Kidney glomerular epithelial cell (primary cell): ENCODE measurements at regions not wholly inside any gene's neighbourhood (a gene's known extent, or its start where the extent isn't known, plus 50 kb on each side); places are given as distances from the start of the nearest gene placed in this dataset.

Experiments
- DNase-seq: peaks from one replicate; lab custom pipeline; 2025; lab: John Stamatoyannopoulos, UW

DNA sequence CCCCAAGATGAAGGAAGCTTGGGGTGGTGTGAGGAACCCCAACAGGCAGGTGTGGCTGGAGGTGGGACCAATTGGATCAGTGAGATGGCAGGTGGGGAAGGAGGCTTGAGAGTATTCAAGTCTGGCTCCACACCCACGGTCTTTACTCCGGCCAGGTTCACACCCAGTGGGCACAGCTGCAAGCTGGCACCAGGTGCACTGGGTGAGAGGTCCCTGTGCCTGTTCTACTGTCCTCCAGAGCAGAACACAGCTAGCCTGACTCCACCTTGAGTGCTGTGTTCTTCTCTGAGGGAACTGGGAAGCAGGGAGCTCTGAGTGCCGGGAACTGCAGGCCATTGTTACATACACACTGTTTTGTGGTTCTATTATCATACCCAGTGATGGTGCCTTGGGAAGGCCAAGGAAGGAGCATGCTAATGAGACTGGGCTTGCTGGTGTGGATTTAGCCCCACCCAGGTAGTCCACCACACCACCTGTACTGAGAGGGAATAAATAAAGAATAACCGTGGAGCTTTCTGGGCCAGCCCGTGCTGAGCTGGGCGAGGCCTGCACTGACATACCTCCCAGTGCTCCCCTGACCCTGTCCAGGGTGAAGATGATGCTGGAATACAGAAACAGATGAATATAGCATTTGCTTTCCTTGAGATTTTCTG lies 93.4 kb downstream of the ABHD5 start:
- no peak for DNase-seq

DNA sequence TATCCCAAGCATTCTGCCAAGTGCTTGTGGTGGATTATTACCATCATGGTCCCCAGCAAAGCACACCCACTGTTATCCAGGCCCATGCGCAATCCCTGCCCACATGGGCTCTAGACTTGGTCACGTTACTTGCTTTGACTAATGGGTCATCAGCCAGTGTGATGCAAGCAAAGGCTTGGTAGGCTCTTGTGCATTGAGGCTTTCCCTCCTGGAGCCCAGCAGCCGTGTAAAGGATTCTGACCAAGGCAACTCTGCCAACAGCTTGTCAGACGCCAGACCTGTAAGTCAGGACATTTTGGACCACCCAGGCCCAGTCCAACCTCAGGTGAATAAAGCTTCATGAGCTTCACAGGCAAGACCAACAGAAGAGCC lies 93.9 kb downstream of the ABHD5 start:
- DNase-seq: no peak

DNA sequence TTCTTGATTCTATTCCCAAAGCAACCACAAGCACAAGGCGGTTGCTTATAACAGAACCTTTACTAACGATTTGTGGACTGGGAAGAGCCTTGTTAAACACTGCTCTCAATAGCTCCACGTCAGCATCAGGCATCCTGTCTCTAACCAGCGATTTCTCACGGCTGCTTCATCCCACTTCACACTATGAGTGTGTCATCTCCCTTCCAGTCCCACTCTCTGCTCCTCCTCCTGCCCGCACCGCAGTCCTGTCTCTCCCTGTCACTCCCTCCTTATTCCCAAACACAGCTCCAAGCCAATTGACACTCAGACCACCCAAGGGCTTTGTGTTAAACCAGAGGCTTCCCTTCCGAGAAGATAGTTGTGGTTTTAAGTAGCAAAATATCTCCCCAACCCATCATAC lies 94.8 kb downstream of the ABHD5 start:
- DNase-seq: no peak

DNA sequence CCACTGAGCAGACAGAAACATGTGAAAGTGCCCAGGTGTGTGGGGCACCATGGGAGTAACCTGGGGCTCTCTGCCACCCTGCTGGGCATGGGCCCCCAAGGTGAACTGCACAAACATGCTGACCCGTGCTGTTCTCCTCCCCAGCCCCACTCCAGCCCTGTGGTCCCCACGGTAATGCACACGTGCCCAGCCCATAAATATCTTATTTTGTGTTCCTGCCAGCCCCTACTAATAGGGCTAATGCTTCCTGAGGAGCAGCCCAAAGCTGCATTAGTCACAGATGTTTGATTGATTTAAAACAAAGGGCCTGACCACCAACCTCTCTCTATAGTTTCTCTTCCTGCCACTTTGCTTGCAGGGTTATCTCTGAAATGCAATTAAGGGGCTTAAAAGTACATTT lies 95.4 kb downstream of the ABHD5 start:
- no peak for DNase-seq

DNA sequence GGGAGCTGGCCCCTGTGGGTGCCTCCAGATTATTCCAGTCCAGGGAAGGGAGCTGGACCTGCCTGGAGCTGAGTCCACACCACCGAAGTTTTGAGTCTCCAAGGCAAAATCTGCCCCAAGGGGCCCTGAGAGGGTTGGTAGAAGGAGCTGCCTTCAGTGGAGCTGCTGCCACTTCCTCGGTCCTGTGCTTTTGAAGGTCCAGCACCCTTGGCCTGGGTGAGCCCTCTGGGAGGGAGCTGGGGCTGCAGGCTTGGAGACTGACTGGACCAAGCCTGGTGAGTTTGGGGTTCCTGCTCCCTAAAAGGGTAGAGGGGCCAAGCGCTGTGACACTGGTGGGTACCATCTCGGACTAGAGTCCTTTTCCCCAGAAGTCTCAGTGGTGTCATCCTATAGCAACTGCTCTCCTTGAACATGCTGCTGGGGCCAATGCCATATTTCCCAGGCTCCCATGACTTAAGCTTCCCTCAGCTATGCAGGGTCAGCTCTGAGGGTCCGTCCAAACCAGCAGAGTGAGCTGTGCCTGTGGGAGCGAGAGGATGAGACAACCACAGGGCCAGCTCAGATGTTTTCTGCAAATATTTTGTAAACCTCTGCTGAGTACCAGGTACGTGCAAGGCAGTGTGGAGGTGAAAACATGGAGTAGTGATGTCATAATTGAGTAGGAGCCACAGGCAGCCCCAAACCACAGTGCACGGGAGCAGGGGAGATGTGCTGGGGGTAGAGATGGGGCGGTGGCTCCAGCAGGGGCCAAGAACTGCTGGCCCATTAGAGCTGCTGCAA lies 96.0 kb downstream of the ABHD5 start:
- no peak for DNase-seq

DNA sequence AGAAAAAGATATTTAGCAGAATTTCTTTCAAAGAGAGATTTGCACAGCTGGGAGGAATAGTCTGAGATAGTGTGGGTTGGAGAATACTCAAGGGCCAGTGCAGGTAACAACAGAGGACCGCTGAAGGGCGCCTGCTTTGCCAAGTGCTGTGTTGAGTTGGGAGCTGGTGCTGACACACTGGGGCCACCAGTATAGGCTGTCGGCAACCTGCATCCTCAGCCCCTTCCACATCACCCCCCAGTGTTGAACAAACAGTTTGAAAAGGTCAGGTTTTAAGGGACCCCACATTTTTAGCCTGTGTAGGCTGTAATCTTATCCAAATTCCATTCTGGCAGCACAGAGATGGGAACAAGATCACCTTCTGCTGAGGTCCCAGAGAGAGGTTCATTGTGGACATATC lies 96.6 kb downstream of the ABHD5 start:
- DNase-seq: no peak

DNA sequence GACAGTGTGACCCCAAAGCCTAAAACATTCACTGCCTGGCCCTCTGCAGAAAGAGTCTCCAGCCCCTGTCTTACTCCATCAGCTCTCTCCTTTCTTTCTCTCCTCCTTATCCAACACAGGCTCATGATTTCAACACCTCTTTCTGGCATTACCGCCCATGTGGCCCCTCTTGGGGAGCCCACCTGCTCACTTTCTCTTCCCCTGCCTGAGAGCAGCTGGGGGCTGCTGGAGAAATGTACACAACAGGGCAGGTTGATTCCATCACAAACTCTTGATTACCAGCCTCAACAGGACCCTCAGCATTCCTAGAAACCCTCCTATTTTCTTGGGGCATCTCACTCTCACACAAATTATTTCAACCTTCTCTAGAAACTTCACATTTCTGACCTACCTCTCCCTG lies 98.3 kb downstream of the ABHD5 start:
- no peak for DNase-seq

DNA sequence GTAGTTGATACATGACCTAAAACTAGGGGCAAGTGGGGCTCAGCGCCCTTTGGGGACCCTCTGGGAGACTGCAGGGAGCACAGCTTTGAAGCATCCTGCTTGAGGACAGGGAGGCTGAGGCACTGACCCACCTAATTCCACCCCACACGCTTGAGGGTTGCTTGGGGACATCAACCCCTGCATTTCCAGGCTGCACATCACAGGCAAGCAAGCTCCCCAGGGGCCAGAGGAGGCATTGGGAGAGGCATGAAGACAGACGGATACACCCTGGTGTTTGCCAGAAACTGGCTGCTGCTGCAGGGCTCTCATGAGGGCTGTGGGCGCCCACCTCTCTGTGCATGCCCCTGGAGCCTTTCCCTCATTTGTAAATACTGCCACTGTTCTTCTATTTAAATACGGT lies 99.3 kb downstream of the ABHD5 start:
- DNase-seq: no peak

DNA sequence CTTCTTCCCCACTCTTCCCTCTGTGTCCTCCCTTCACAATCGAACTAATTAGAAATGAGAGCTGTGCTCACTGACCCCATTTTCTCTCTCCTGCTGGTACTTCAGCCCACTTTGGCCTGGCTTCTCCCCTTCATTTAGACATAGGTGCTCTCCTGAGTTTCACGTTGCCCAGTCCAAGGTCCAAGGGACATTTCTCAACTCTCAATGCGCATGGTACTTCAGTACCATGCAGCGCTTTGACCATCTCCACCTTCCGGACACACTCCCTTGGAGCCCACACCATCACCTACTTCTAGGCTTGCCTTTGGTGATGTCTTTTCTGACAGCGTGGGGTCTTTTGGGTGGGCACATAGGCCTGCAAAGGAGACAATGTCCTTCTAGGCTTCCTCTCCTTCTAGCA lies 99.7 kb downstream of the ABHD5 start:
- DNase-seq: no peak

DNA sequence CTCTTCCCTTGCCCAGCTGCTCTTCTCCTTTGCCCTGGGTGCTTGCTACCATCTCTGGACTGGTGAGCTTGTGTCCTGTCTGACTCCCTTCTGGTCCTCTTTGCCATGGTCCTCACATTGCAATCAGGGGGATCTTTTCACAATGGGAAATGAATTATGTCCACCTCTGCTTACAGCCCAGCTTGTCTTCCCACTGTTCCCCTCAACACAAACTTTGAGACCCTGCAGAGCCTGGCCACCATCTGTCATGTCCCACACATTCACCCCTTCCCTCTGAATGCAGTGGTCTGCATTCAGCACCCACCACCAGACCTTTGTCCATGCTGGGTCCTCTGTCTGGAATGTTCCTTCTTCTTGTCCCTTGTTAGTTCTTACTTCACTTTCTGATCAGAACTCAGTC lies 100.5 kb downstream of the ABHD5 start:
- DNase-seq: no peak

DNA sequence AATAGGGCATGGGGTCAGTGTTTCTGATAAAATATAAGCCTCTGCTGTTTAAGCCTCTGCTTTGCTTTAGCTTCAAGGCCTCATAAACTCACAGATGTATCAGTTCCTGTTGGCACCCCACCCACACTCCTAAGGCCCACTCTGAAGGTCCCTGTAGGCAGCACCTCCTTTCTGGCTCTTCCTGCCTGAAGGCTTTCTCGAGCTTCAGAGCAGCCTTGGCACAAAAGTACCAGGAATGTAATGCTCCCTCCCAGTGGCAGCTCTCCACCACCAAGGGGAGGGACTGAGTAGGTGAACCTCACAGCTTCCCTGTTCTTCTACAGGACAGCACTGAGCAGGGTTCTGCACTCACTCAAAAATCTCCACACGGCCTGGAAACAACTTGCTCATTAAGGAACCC lies 102.2 kb downstream of the ABHD5 start:
- no peak for DNase-seq

DNA sequence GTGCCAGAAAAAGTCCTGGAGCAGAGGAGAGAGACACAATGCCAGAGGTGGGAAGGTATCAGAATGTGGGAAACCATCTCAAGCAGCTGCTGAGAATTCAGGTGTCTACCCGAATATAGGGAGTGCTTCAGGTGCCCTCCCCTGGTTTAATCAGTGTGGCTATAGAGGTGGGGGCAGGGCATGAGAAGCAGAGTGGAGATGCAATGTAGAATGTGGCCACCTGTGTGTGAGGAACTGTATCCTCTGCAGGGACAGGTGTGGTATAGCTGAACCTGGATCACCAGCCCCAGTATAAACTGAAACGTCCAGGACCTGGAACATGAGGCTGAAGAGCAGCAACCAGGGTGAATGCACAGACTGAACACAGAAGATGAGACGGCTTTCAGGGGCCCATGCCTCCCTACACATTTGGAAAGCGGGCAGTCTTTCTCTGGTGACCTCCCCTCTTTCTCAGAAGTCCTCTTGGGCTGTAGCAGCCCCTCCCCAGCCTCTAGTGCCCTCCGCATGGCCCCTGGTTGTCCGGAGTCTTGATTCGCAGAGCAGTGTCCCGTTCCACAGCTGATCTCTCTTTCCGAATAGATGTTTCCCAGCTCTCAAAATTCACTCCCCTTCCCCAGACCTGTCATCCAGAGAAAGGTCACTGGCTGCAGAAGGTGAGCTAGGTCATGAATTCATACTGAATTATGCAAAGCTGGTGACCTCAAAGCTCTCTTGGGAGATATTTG lies 103.1 kb downstream of the ABHD5 start:
- no peak for DNase-seq

DNA sequence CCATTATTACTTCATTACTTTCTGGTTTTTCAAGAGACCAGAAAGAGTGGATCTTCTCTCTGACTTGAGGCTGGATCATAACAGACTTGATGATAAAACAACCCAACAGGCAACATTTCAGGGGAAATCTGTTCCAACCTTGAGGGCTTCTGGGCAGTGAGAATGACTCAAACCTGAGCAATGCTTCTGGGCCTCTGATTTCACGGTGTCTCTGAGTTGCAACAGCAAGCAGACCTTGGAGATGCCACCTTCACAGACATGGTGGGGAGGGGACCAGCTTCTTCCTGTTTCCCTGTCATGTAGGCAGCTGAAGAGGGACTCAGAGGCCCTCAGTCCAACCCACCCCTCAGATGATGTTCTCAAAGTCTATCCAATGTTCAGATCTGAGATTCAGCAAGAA lies 104.0 kb downstream of the ABHD5 start:
- DNase-seq: peak; percentile 11

DNA sequence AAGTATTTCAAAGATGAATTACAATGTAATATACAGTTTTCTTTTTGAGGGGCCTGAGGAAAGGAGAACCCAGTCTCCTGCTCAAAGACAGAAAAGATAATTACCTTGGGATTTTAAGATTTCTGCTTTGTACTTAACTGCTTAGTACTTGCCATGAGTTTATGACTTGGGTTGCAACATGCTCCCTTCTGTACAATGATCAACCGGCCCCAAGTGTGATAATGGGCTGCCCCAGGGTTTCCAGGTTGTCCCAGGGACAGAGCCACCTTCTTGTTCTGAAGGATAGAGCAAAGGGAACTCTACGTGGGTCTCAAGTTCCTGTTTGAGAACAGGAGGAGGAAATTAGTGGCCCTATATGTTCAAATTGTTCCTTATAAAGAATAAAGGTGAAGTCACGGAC lies 104.8 kb downstream of the ABHD5 start:
- DNase-seq: no peak

DNA sequence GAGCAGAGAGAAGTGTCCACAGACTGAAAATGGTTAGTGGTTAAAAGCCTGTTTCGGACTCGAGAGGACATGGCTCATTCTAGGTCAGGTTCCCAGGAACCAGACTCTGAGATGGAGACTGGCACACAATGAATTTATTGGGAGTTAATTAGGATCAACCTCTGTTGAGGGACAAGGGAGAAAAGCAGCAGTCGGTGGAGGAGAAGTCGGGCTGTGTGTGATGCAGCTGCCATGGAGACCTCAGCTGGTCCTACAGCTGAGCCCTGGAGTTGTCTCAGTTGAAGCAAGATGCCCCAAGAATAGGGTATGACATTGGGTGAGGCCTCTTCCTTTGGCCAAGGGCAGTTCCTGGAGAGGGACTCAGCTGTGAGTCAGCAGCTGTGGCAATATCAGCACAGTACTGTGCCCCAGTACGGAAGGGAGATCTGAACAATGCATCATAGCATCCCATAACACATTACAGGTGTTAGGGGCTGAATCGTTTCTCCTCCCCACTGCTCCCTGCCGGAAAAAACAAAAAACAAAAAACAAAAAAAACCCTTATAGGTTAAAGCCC lies 105.4 kb downstream of the ABHD5 start:
- DNase-seq: no peak

DNA sequence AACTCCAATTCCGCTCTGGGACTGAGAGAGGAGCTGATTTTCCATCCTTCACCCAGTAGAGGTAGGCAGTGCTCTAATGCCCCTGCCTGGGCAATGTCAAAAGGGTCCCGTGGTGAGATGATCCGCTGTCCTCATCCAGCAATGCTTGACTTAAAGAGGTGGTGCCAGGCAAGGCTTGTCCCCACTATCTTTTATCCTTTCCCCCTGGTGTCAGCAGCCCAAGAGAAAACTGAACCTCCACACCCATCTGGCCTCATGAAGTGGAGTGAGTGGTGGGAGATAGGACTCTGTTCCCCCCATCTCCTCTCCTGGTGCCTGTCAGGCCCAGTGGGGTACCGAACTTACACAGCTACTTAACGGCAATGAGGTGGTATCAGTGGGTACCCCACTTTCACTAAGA lies 107.1 kb downstream of the ABHD5 start:
- DNase-seq: no peak

DNA sequence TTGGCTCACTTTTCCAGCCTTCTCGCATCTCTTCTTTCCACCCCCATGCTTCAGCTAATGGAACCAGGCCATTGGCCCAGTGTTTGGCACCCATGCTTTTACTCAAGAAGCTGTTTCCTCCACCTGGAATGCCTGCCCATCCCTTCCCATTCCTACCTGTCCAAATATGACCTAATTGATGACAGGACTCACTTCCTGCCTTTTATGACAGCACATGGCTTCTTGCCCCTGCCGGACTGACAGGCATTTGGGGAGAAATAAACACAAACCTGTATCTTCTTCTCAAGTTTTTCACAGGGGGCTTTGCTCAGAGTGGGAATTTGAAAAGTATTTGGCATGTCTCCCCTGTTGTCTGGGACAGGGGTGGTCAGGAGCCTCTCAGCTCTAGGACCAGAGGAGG lies 120.1 kb downstream of the ABHD5 start:
- no peak for DNase-seq

DNA sequence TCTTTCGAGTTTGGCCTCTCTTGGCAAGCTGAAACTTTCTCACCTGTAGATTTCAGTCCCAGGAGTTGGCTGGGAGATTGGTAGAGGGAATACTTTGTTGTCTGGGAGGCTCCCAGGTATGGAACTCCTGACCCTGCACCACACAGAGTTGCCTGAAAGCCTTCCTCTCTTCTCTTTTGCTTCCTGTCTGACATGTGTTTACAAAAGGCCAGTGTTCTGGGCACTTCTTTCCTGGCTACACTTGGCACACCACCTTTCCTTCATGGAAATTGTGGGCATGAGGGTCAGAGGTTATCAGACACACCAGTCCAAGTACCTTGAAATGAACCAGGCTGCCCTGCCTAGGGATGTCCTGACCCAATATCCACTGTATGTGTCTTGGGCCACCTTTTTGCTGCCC lies 123.7 kb downstream of the ABHD5 start:
- no peak for DNase-seq

DNA sequence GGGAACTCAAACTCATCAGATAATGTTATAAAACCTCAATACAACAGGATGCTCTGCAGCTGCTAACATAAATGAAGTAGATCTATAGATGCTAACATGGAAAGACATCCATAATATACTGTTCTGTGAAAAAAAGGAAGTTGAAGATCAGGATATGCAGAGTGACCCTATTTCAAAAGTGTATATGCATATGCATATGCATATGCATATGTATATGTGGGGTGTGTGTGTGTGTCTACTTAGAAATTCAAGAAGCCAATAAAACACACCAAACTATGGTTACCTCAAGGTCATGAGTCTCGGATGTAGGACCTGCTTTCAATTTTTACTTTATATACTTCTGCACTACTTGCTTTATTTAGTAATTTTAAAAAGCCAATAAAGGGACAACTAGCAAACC lies 125.6 kb downstream of the ABHD5 start:
- DNase-seq: no peak

DNA sequence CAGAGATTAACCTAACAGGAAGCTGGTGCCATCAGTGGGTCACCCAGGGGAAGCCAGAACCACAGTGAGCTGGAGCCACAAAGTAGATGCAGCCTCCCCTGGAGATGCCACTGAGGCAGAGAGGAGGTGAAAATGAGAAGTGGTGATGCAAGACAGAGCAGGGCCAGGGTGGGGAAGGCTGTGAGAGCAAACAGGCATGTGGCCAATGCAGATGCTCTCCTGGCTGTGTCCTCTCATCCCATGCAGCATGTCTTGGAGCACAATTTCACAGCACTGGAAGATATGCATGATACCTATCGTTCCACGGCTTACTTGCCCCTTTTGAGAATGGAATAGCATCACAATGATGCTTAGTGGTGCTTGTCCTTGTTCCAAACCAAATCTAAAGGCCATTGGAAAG lies 126.3 kb downstream of the ABHD5 start:
- DNase-seq: no peak

DNA sequence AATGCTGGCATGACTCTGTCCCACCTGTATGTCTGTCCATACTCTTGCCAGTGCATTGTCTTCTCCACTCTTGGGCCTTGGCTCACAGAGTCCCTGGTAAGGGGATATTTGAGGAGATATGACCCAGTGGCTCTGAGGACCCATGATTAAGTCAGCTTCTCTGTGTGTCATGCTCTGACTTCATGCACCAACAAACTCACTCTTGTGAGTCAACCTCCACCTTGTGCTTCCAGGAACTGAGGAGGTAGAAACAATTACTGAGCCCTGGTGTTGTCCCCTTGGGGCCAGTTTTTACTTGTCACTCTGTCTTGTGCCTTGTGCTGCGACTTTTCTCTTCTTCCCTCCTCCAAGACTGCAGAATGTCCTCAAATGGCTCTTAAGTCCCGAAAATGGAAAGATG lies 127.1 kb downstream of the ABHD5 start:
- peak; percentile 45 for DNase-seq

DNA sequence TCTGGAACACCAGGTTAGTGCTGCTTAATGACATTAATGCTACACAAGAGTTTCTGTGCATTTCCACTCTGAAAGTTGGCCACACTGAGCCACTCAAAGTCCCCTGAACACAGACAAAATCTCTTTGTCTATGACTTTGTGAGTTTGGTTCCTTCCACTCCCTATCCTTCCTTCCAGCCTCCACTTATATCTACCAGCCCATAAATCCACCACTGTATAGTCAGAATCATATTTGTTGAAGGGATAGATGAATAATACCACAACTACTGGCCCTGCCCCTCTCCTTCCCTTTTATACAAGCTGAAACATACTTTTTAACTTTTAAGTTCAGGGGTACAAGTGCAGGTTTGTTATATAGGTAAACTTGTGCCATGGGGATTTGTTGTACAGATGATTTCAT lies 127.5 kb downstream of the ABHD5 start:
- no peak for DNase-seq
